ENCODE measurements at regions not wholly inside any gene's neighbourhood (a gene's known extent, or its start where the extent isn't known, plus 50 kb on each side); places are given as distances from the start of the nearest gene placed in this dataset.
A peak's percentile ranks its signal among the peaks of the same experiment; 100 is the strongest.
"Not testable (repeated sequence)": the region's sequence is repeated elsewhere in the genome, so short reads cannot be mapped to it uniquely, and the experiment has no call there.

- DNase-seq (ENCODE audit: low read depth), result no peak
- no peak overlapping the region for H3K4me3 ChIP-seq (ENCODE audit: low read length)
- no peak for TF ChIP-seq CTCF (conservative IDR thresholded peaks at IDR 0.05; ENCODE audit: low read depth, low read length)
Observed at GRCh38 chrX:102837847-102838246, 99.2 kb upstream of the RAB40AL start.

GRCh38 chrX:102840871-102841705, 96.0 kb upstream of the RAB40AL start:
- H3K4me3 ChIP-seq (ENCODE audit: low read length), result no peak overlapping the region
- TF ChIP-seq CTCF (conservative IDR thresholded peaks at IDR 0.05; ENCODE audit: low read depth, low read length), result peak; percentile 33
- DNase-seq (ENCODE audit: low read depth), result no peak

GRCh38 chrX:102841706-102842003, 95.4 kb upstream of the RAB40AL start:
- TF ChIP-seq CTCF (conservative IDR thresholded peaks at IDR 0.05; ENCODE audit: low read depth, low read length), result no peak
- H3K4me3 ChIP-seq (ENCODE audit: low read length), result no peak overlapping the region
- no peak for DNase-seq (ENCODE audit: low read depth)

GRCh38 chrX:102845020-102845419, 92.1 kb upstream of the RAB40AL start:
- no peak for TF ChIP-seq CTCF (conservative IDR thresholded peaks at IDR 0.05; ENCODE audit: low read depth, low read length)
- no peak overlapping the region for H3K4me3 ChIP-seq (ENCODE audit: low read length)
- DNase-seq (ENCODE audit: low read depth), result no peak

GRCh38 chrX:102846544-102847236, 90.4 kb upstream of the RAB40AL start:
- no peak for DNase-seq (ENCODE audit: low read depth)
- TF ChIP-seq CTCF (conservative IDR thresholded peaks at IDR 0.05; ENCODE audit: low read depth, low read length), result no peak
- H3K4me3 ChIP-seq (ENCODE audit: low read length), result no peak overlapping the region

GRCh38 chrX:102847362-102847761, 89.7 kb upstream of the RAB40AL start:
- H3K4me3 ChIP-seq (ENCODE audit: low read length), result no peak overlapping the region
- no peak for TF ChIP-seq CTCF (conservative IDR thresholded peaks at IDR 0.05; ENCODE audit: low read depth, low read length)
- no peak for DNase-seq (ENCODE audit: low read depth)

- H3K4me3 ChIP-seq (ENCODE audit: low read length), result no peak overlapping the region
- no peak for TF ChIP-seq CTCF (conservative IDR thresholded peaks at IDR 0.05; ENCODE audit: low read depth, low read length)
- DNase-seq (ENCODE audit: low read depth), result no peak
Observed at GRCh38 chrX:102849396-102849795, 87.7 kb upstream of the RAB40AL start.

GRCh38 chrX:102858826-102859549, 78.1 kb upstream of the RAB40AL start:
- not testable (repeated sequence) for DNase-seq (ENCODE audit: low read depth); H3K4me3 ChIP-seq (ENCODE audit: low read length)
